Renal cortical epithelial cell (primary cell): ENCODE measurements at regions not wholly inside any gene's neighbourhood (a gene's known extent, or its start where the extent isn't known, plus 50 kb on each side); places are given as distances from the start of the nearest gene placed in this dataset.
A peak's percentile ranks its signal among the peaks of the same experiment; 100 is the strongest.

Experiments
- DNase-seq: peaks from one replicate; pipeline ENCODE4 v3.0.0-alpha.2; 2011; ENCODE audit warnings: low read depth

DNA sequence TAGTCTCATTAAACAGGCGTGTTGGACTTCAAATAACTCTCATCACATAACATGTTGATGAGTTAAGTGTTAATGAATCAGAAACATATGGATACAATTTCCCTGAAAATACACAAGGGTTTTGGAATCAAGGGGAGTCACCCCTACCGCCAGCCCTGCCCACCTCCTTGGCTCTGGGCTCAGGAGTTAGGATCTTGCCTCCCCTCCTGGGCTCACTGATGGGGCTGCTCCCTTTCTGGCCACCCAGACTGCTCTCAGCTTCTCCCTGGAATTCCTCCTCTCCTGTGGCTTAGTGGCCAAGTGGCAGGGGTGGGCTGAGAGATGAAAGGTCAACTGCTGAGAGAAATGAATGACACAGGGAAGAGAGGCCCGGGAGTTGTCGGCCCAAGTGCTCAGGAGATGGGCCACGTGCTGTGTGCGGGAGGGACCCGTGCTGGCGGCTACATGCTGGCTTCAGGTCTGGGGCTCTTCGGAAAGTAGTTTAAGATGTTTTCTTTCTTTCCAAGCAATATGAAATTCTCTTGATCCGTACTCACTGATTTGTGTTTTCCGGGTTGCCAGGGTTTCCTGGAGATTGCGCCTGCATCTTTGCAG, 55.8 kb upstream of the TNP1 start:
- DNase-seq, result no peak

DNA sequence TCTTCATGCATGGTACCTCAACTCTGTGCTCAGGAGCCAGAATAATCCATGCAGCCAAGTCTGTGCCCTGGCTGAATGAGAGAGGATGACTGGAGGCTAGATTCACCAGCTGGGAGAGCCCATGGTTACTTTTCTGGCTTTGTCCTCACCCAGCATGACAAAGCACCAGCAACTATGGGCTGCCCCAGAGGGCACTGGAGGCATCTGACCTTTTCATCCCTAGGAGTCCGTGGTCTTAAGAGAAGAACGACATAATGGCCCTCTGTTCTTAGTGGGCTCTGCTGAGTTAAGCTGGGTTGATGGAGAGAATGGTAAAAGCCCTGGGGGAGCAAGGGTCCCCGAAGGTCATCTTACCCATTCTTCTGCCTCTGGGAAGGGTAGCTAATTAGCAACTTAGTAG, 54.6 kb upstream of the TNP1 start:
- DNase-seq, result no peak

DNA sequence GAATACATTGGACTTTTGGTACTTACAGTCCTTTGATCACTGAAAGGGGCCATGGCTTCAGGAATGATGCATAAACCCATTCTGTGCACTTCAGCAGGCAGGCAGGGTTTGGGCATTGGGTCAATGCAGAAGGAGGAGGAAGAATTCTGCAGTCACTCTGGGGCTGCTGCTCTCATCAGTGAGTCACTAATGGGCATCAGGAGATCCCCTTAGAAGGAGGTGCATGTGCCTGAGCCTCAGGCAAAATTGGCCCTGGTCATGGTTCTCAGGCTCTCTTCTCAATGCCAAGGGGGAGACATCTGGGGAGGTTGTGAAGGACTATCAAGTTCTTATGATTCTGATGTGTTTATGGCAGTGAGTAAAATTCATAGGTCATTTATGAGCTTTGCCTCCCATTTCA, 52.0 kb upstream of the TNP1 start:
- peak; percentile 79 for DNase-seq

DNA sequence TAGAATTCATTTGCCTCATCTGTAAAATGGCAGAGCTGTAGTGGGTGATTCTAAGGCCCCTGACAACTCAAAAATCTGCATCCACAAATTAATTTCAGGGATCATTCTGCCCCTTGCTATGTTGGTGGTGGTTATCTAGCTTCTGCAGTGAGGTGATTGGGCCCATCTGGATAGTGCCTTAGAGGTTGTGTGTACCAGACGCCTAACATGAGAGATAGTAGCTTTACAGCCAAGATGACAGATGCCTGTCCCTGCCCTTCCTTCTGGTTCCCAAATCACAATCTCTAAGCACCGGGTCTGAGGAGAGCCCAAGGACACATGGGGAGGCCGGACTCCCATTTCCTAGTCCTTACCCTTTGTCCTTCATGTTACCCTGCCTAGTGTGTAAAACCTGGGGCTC, 51.1 kb upstream of the TNP1 start:
- no peak for DNase-seq

DNA sequence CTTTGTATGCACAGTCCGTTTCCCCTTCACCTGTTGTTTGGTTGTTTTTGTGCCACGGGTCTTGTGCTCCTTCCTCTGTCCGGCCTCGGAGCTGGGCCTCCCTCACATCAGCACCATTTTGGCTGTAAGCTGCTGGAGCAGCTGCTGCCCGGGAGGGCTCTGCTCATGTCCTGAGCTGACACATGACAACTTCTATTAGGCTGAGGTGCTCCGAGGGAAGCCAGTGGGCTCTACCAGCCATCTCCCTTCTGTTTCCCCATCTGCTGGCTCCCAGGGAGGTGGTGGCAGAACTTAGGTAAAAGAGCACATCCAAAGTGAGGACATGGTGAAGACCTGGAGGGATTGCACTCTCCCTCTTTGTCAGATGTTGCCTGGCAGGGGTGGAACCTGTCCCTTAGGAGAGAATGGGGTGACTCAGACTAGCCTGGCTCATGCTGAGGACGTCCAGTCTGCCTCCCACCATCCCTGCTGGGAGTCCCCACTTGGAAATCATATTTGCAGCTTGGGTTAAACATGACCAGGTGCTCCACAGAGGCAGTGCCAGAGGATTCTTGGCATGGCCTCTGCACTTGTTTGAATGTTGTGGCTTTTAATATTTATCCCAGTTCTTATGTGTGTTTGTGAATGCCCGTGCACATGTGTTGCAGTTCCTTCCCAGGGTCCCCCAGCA, 49.8 kb upstream of the TNP1 start:
- DNase-seq, result no peak
